Muscle of back (tissue), 3 donors: ENCODE measurements at regions not wholly inside any gene's neighbourhood (a gene's known extent, or its start where the extent isn't known, plus 50 kb on each side); places are given as distances from the start of the nearest gene placed in this dataset.
"Not testable (repeated sequence)": the region's sequence is repeated elsewhere in the genome, so short reads cannot be mapped to it uniquely, and the experiment has no call there.

Experiments
- DNase-seq, 3 donors: peaks; one replicate each; pipeline versions ENCODE4 v3.0.0 to v3.0.0-alpha.2; 2013

- no peak for DNase-seq
These were observed 102.3 kb downstream of the ZFY start for GRCh38 chrY:3037471-3037870.

- DNase-seq = no peak
These were observed 105.2 kb downstream of the ZFY start for GRCh38 chrY:3040415-3040814.

GRCh38 chrY:3041985-3042384 lies 106.8 kb downstream of the ZFY start:
- no peak for DNase-seq

- DNase-seq = no peak
These were observed 107.7 kb downstream of the ZFY start for GRCh38 chrY:3042901-3043300.

GRCh38 chrY:3045048-3045447 lies 109.9 kb downstream of the ZFY start:
- no peak for DNase-seq

GRCh38 chrY:3055496-3055895 lies 120.3 kb downstream of the ZFY start:
- DNase-seq = not testable (repeated sequence)

GRCh38 chrY:3058342-3058741 lies 123.2 kb downstream of the ZFY start:
- DNase-seq = not testable (repeated sequence)

- not testable (repeated sequence) for DNase-seq
These were observed 125.5 kb downstream of the ZFY start for GRCh38 chrY:3060671-3061070.

GRCh38 chrY:3088149-3088548 lies 153.0 kb downstream of the ZFY start:
- DNase-seq = not testable (repeated sequence)

- not testable (repeated sequence) for DNase-seq
These were observed 173.5 kb downstream of the ZFY start for GRCh38 chrY:3108674-3109073.

- not testable (repeated sequence) for DNase-seq
These were observed 185.1 kb downstream of the ZFY start for GRCh38 chrY:3120234-3120633.

GRCh38 chrY:3120716-3121115 lies 185.5 kb downstream of the ZFY start:
- not testable (repeated sequence) for DNase-seq

GRCh38 chrY:3123482-3123881 lies 188.3 kb downstream of the ZFY start:
- not testable (repeated sequence) for DNase-seq

- not testable (repeated sequence) for DNase-seq
These were observed 235.9 kb downstream of the ZFY start for GRCh38 chrY:3171074-3171473.

- DNase-seq = not testable (repeated sequence)
These were observed 259.9 kb downstream of the ZFY start for GRCh38 chrY:3195035-3195434.

GRCh38 chrY:3202287-3202686 lies 267.1 kb downstream of the ZFY start:
- not testable (repeated sequence) for DNase-seq

- DNase-seq = not testable (repeated sequence)
These were observed 271.6 kb downstream of the ZFY start for GRCh38 chrY:3206733-3207132.

GRCh38 chrY:3213183-3213582 lies 278.0 kb downstream of the ZFY start:
- DNase-seq = not testable (repeated sequence)

GRCh38 chrY:3218134-3218533 lies 283.0 kb downstream of the ZFY start:
- not testable (repeated sequence) for DNase-seq

- not testable (repeated sequence) for DNase-seq
These were observed 283.4 kb downstream of the ZFY start for GRCh38 chrY:3218559-3218958.

GRCh38 chrY:3262911-3263310 lies 316.0 kb upstream of the TGIF2LY start:
- DNase-seq = not testable (repeated sequence)

GRCh38 chrY:3288063-3288462 lies 290.8 kb upstream of the TGIF2LY start:
- not testable (repeated sequence) for DNase-seq

- DNase-seq = not testable (repeated sequence)
These were observed 281.6 kb upstream of the TGIF2LY start for GRCh38 chrY:3297235-3297634.

GRCh38 chrY:3319988-3320387 lies 258.9 kb upstream of the TGIF2LY start:
- not testable (repeated sequence) for DNase-seq

- not testable (repeated sequence) for DNase-seq
These were observed 211.3 kb upstream of the TGIF2LY start for GRCh38 chrY:3367535-3367934.
